ENCODE measurements at regions not wholly inside any gene's neighbourhood (a gene's known extent, or its start where the extent isn't known, plus 50 kb on each side); places are given as distances from the start of the nearest gene placed in this dataset.

GRCh38 chr3:34005886-34006285, 207.5 kb downstream of the PDCD6IP start:
- Histone ChIP-seq H3K27me3 (ENCODE audit: insufficient read depth, low read depth) (no peaks in the 10 kb centered on the region), H3F3A (ENCODE audit: insufficient read depth, low read depth) (no peaks in the 10 kb centered on the region), H3K79me2 (ENCODE audit: low read depth) (no peaks in the 10 kb centered on the region), H3K4me2 (no peak overlapping the region), H3K36me3 (ENCODE audit: low read depth) (no peaks in the 10 kb centered on the region), H3K4me3 (no peak overlapping the region), H2AFZ (no peak overlapping the region), H3K9me2 (ENCODE audit: insufficient read depth) (no peaks in the 10 kb centered on the region), H3K27ac (no peak overlapping the region), H3K9me3 (ENCODE audit: insufficient read depth, low read depth) (no peaks in the 10 kb centered on the region), H4K20me1 (ENCODE audit: insufficient read depth) (no peaks in the 10 kb centered on the region), H3K4me1 (replicated peaks; ENCODE audit: insufficient read depth) (no peaks in the 10 kb centered on the region)
- ChIA-PET CTCF (no interaction called here), POLR2A (ENCODE audit: unreplicated experiment) (no interaction called here)
- DNase-seq = no peak
- intact Hi-C loops (cut with micrococcal nuclease; ENCODE audit: unreplicated experiment) = no loop called here
- BruUV-seq (replicated peaks) = no TSS peak
- TF ChIP-seq CTCF (conservative IDR thresholded peaks at IDR 0.05) = no peak

- BruUV-seq (replicated peaks) = no TSS peak
- no peak for DNase-seq
- CTCF ChIA-PET = no interaction called here
These were observed 209.8 kb downstream of the PDCD6IP start for GRCh38 chr3:34008191-34008590.

GRCh38 chr3:34008836-34009809, 210.7 kb downstream of the PDCD6IP start:
- ChIA-PET POLR2A (ENCODE audit: unreplicated experiment) (no interaction called here), CTCF (no interaction called here)
- H4K20me1 ChIP-seq (ENCODE audit: insufficient read depth) = no peaks in the 10 kb centered on the region
- no peak for TF ChIP-seq EZH2 (IDR thresholded peaks at IDR 0.05; ENCODE audit: low read depth)
- no peak for TF ChIP-seq CTCF (conservative IDR thresholded peaks at IDR 0.05)
- BruUV-seq (replicated peaks) = no TSS peak
- no peaks in the 10 kb centered on the region for H3K9me2 ChIP-seq (ENCODE audit: insufficient read depth)
- peaks cover 10% of the 10 kb centered on the region for H3F3A ChIP-seq (ENCODE audit: insufficient read depth, low read depth)
- H3K4me1 ChIP-seq (replicated peaks; ENCODE audit: insufficient read depth) = peaks cover 18% of the 10 kb centered on the region
- H3K27ac ChIP-seq = no peak overlapping the region
- H3K4me2 ChIP-seq = no peak overlapping the region
- DNase-seq = no peak
- no peaks in the 10 kb centered on the region for H3K36me3 ChIP-seq (ENCODE audit: low read depth)
- no peak overlapping the region for H3K4me3 ChIP-seq
- H2AFZ ChIP-seq = no peak overlapping the region
- H3K9me3 ChIP-seq (ENCODE audit: insufficient read depth, low read depth) = no peaks in the 10 kb centered on the region
- intact Hi-C loops (cut with micrococcal nuclease; ENCODE audit: unreplicated experiment) = no loop called here
- H3K27me3 ChIP-seq (ENCODE audit: insufficient read depth, low read depth) = no peaks in the 10 kb centered on the region
- no peaks in the 10 kb centered on the region for H3K79me2 ChIP-seq (ENCODE audit: low read depth)

More at GRCh38 chr3:34008191-34008590, 209.8 kb downstream of the PDCD6IP start:
- no peaks in the 10 kb centered on the region for H3K36me3 ChIP-seq (ENCODE audit: low read depth)
- H4K20me1 ChIP-seq (ENCODE audit: insufficient read depth) = no peaks in the 10 kb centered on the region
- H3K4me3 ChIP-seq = no peak overlapping the region
- no peaks in the 10 kb centered on the region for H3K9me3 ChIP-seq (ENCODE audit: insufficient read depth, low read depth)
- no peaks in the 10 kb centered on the region for H3K9me2 ChIP-seq (ENCODE audit: insufficient read depth)
- H3K27ac ChIP-seq = no peak overlapping the region
- POLR2A ChIA-PET (ENCODE audit: unreplicated experiment) = no interaction called here
- H2AFZ ChIP-seq = no peak overlapping the region
- H3K4me1 ChIP-seq (replicated peaks; ENCODE audit: insufficient read depth) = peaks cover 18% of the 10 kb centered on the region
- H3K27me3 ChIP-seq (ENCODE audit: insufficient read depth, low read depth) = no peaks in the 10 kb centered on the region
- intact Hi-C loops (cut with micrococcal nuclease; ENCODE audit: unreplicated experiment) = no loop called here
- H3K79me2 ChIP-seq (ENCODE audit: low read depth) = no peaks in the 10 kb centered on the region
- no peak overlapping the region for H3K4me2 ChIP-seq
- peaks cover 10% of the 10 kb centered on the region for H3F3A ChIP-seq (ENCODE audit: insufficient read depth, low read depth)
- no peak for TF ChIP-seq EZH2 (IDR thresholded peaks at IDR 0.05; ENCODE audit: low read depth)
- no peak for TF ChIP-seq CTCF (conservative IDR thresholded peaks at IDR 0.05)
